ENCODE measurements at regions not wholly inside any gene's neighbourhood (a gene's known extent, or its start where the extent isn't known, plus 50 kb on each side); places are given as distances from the start of the nearest gene placed in this dataset.
"Not testable (repeated sequence)": the region's sequence is repeated elsewhere in the genome, so short reads cannot be mapped to it uniquely, and the experiment has no call there.

DNA sequence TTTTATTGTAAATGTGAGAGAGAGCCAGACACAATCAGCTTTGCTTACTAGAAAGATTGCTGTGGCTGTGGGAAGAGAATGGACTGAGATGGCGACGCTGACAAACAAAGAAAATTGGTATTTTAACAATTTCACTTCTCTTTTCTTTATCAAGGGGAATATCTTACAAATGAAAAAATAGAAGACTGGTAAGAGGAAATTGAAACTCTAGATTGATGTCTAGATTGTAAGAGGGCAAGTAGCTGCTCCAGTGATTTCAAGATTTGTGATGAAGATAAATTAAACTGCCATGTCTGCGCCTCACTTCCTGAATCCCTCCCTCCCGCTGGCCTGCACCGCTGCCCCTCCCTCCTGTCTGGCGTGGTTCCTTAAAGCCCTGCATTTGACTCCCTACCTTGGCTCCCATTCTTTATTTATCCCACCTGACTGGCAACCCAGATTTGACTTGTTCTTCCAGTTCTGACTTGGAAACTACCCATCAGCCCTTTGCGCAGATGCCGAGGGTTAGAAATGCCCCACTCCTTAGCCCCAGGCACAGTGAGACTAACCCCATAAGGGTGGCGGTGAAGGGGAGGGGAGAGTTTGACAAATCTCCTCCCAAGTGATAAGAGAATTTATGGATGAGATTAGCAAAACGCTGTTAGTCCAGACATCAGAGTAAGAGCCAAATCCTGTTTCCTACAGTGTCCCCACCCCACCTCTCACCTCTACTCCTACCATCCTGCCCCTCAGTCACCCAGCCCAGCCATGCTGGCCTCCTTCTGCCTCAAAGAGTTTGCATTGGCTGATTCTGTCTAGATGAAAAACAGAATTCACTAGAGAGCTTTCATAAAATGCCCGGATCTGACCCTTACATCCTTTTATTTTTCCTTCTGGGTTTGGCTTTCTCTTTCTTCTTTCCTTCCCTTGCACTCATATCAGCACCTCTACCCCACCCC is 125.3 kb upstream of the ATF7IP start:
- no peak for DNase-seq (ENCODE audit: low read depth)
- no peak overlapping the region for H3K4me3 ChIP-seq (ENCODE audit: low read depth, low read length)
- TF ChIP-seq, protein P1, sequence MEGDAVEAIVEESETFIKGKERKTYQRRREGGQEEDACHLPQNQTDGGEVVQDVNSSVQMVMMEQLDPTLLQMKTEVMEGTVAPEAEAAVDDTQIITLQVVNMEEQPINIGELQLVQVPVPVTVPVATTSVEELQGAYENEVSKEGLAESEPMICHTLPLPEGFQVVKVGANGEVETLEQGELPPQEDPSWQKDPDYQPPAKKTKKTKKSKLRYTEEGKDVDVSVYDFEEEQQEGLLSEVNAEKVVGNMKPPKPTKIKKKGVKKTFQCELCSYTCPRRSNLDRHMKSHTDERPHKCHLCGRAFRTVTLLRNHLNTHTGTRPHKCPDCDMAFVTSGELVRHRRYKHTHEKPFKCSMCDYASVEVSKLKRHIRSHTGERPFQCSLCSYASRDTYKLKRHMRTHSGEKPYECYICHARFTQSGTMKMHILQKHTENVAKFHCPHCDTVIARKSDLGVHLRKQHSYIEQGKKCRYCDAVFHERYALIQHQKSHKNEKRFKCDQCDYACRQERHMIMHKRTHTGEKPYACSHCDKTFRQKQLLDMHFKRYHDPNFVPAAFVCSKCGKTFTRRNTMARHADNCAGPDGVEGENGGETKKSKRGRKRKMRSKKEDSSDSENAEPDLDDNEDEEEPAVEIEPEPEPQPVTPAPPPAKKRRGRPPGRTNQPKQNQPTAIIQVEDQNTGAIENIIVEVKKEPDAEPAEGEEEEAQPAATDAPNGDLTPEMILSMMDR (conservative IDR thresholded peaks at IDR 0.05; ENCODE audit: low read depth, low read length): no peak

DNA sequence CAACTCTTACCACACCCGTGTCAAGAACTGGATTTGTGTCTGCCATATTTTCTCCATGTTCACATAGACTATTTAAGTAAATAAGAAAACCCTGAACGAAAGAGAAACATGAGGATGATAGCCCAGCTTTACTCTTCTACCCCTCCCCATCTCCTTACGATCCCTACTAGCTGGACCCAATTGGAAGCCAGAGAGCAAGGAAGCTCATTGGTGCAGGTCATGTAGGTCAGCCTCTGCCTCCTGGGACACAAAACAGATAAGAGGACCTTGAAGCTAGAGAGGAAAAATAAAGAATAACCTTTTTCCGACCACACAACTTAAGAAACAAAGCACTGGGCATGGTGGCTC is 124.6 kb upstream of the ATF7IP start:
- H3K4me3 ChIP-seq (ENCODE audit: low read depth, low read length): no peak overlapping the region
- TF ChIP-seq, protein P1 (conservative IDR thresholded peaks at IDR 0.05; ENCODE audit: low read depth, low read length): no peak
- DNase-seq (ENCODE audit: low read depth): no peak

DNA sequence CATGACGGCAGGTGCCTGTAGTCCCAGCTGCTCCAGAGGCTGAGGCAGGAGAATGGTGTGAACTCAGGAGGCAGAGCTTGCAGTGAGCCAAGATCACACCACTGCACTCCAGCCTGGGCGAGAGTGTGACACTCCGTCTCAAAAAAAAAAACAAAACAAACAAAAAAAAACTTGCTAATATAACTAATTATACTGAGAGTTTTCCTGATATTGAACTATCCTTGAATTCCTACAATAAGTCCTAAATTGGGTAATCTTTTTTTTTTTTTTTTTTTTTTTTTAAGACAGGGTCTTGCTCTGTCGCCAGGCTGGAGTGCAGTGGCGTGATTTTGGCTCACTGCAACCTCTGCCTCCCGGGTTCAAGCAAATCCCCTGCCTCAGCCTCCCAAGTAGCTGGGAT is 122.7 kb upstream of the ATF7IP start:
- H3K4me3 ChIP-seq (ENCODE audit: low read depth, low read length); DNase-seq (ENCODE audit: low read depth): not testable (repeated sequence)

DNA sequence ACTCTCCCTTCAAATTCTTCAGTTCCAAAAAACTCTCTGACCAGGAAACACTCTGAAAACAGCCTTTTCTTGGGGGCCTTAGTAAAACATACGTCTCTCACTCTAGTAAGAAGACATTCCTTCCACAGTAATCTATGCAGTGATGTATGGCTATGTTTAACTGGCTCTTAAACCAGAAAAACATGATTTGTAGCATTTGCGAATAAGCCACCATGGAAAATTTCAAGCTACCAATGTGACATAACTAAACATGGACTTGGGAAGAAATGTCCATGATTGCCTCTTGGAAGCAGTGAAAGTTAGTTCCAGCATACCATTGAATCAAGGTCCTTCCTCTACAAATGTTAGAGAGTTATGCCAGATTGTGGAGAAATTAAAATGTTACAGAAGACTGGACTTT is 121.5 kb upstream of the ATF7IP start:
- TF ChIP-seq, protein P1 (conservative IDR thresholded peaks at IDR 0.05; ENCODE audit: low read depth, low read length): no peak

DNA sequence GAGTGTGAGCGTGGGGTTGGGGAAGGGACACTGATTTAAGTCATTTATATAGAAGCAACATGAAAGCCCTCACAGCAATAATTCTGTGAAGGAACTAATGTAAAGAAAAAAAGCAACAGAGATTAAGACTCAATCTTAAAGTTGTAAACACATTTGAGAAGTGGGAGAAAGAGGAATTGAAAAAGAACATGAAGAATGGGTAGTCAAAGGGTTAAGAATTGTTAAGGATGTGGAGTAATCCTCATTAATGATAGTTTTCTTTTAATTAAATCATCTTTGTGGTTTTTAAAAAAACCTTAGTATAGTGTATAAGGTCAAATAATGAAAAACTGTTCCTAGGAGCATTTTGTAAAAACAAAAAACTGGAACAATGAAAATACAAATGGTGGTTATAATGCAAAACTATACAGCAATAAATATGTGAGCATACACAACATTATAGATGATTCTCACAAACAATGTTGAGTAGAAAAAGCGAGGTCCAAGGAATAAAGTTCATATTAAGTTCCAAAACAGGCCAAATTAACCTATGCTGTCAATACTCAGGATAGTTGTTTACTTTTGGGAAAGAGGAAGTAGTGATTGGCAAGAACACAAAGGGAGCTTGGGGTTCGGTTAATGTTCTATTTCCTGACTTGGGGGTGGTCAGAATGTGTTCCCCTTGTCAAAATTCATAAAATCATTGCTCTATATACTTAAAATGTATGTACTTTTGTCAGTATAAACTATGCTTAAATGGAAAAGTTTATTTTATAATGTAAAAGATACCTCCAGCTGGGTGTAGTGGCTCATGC is 120.4 kb upstream of the ATF7IP start:
- TF ChIP-seq, protein P1 (conservative IDR thresholded peaks at IDR 0.05; ENCODE audit: low read depth, low read length): no peak
- no peak overlapping the region for H3K4me3 ChIP-seq (ENCODE audit: low read depth, low read length)
- DNase-seq (ENCODE audit: low read depth): no peak

More for the DNA sequence above, 121.5 kb upstream of the ATF7IP start:
- DNase-seq (ENCODE audit: low read depth): no peak
- no peak overlapping the region for H3K4me3 ChIP-seq (ENCODE audit: low read depth, low read length)

DNA sequence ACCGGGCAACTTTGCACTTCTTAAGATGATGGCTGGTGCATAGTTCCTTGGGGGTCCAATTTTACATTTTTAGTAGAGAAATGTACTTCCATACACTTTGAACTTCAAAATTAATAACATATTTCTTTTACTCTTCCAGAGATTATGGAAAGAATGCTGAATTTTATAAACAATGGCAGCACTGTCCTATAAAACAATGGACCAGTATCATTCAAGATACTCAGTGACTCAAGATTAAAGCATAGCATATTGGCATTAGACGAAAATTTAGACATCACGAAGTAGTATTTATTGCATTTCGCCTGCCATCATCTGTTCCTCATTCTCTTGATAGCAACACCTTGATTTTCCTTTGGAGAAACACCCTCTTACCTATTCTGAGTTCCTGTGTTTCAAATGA is 118.3 kb upstream of the ATF7IP start:
- TF ChIP-seq, protein P1 (conservative IDR thresholded peaks at IDR 0.05; ENCODE audit: low read depth, low read length): no peak
- DNase-seq (ENCODE audit: low read depth): no peak

DNA sequence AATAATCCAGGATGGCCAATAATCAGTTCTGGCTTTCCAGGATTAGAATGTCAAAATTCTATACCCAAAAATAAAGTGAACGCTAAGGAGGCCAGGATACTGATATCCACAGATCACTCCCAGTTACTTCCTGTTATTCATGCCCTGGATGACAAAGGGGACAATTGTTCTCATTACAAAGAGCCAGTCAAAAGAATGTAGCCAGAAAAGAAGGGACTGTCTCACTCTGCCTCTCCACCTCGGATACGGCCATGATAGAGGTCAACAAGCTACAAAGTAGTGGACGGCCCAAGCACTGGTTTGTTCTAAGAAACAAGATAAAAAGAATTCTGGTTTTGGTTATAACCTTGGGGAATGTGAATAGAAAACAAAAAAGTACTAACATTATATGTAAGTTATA is 116.1 kb upstream of the ATF7IP start:
- H3K4me3 ChIP-seq (ENCODE audit: low read depth, low read length): no peak overlapping the region
- DNase-seq (ENCODE audit: low read depth): no peak
- TF ChIP-seq, protein P1 (conservative IDR thresholded peaks at IDR 0.05; ENCODE audit: low read depth, low read length): no peak

More for the DNA sequence above, 118.3 kb upstream of the ATF7IP start:
- H3K4me3 ChIP-seq (ENCODE audit: low read depth, low read length): no peak overlapping the region
